CD8-positive, alpha-beta memory T cell (primary cell): ENCODE measurements at regions not wholly inside any gene's neighbourhood (a gene's known extent, or its start where the extent isn't known, plus 50 kb on each side); places are given as distances from the start of the nearest gene placed in this dataset.

ENCODE experiments used
- CTCF ChIA-PET: fragments of 350-600 bp; sonication (Branson Sonifier 250); formaldehyde crosslinking; loops from one replicate; lab custom pipeline; 2021; ENCODE audit warnings: antibody characterized with exemption; lab: Charles Lee
- POLR2A ChIA-PET: fragments of 350-600 bp; sonication (Branson Sonifier 250); formaldehyde crosslinking; loops from one replicate; lab custom pipeline; 2021; ENCODE audit warnings: antibody characterized with exemption; lab: Charles Lee
- DNase-seq, 5 donors: peaks; one replicate each; pipeline versions ENCODE4 v3.0.0 to v3.0.0-alpha.2; 2020 to 2022; ENCODE audit warnings: mixed read lengths in 1 of 5
- H3K27ac ChIP-seq: one replicate; pipeline ENCODE4 v1.7.0; 2013; ENCODE audit warnings: low read depth, mild to moderate bottlenecking, low read length, moderate library complexity
- H3K27me3 ChIP-seq: 2 replicates; pipeline ENCODE4 v1.7.0; 2013; ENCODE audit warnings: low read length, mild to moderate bottlenecking; ENCODE audit not compliant: insufficient read depth, poor library complexity, severe bottlenecking
- H3K36me3 ChIP-seq: 2 replicates; pipeline ENCODE4 v1.7.0; 2013; ENCODE audit warnings: mild to moderate bottlenecking, low read length, moderate library complexity; ENCODE audit not compliant: insufficient read depth
- H3K4me1 ChIP-seq: 2 replicates; pipeline ENCODE4 v1.7.0; 2013; ENCODE audit warnings: mild to moderate bottlenecking, low read length, moderate library complexity; ENCODE audit not compliant: insufficient read depth
- H3K4me3 ChIP-seq: 2 replicates; pipeline ENCODE4 v1.7.0; 2013; ENCODE audit warnings: mild to moderate bottlenecking, low read length
- H3K9me3 ChIP-seq: 2 replicates; pipeline ENCODE4 v1.7.0; 2013; ENCODE audit warnings: mild to moderate bottlenecking, low read length
- H3K27ac Mint-ChIP-seq, 8 donors: one replicate each; pipeline ENCODE4 v1.8.0; 2020 to 2021; ENCODE audit warnings: mixed read lengths in 8 of 8, mild to moderate bottlenecking in 6 of 8, inconsistent platforms in 3 of 8, moderate library complexity in 3 of 8
- H3K27me3 Mint-ChIP-seq, 2 donors: one replicate each; pipeline ENCODE4 v1.8.0; 2020 to 2021; ENCODE audit warnings: mixed read lengths in 2 of 2, mild to moderate bottlenecking in 1 of 2, moderate library complexity in 1 of 2
- H3K36me3 Mint-ChIP-seq, 3 donors: one replicate each; pipeline ENCODE4 v1.8.0; 2020 to 2021; ENCODE audit warnings: mixed read lengths in 3 of 3, inconsistent platforms in 1 of 3, mild to moderate bottlenecking in 1 of 3
- H3K4me1 Mint-ChIP-seq, 3 donors: one replicate each; pipeline ENCODE4 v1.8.0; 2020 to 2021; ENCODE audit warnings: mixed read lengths in 3 of 3, inconsistent platforms in 1 of 3, mild to moderate bottlenecking in 1 of 3
- H3K4me3 Mint-ChIP-seq, 7 donors: one replicate each; pipeline ENCODE4 v1.8.0; 2020 to 2021; ENCODE audit warnings: mixed read lengths in 7 of 7, mild to moderate bottlenecking in 6 of 7, moderate library complexity in 4 of 7, inconsistent platforms in 2 of 7
- H3K9me3 Mint-ChIP-seq, 5 donors: one replicate each; pipeline ENCODE4 v1.8.0; 2020 to 2022; ENCODE audit warnings: mixed read lengths in 5 of 5, mild to moderate bottlenecking in 3 of 5, moderate library complexity in 2 of 5, inconsistent platforms in 1 of 5

GRCh38 chr6:105785066-105785811 is 300.9 kb upstream of the PRDM1 start:
- H3K36me3 Mint-ChIP-seq = peaks cover 0 to 2% (median 0%) of the 10 kb centered on the region in 3 donors

GRCh38 chr6:105784179-105784578 is 302.0 kb upstream of the PRDM1 start:
- H3K9me3 Mint-ChIP-seq = no peaks in the 10 kb centered on the region
- H3K4me3 ChIP-seq = no peak overlapping the region
- peaks cover 5% of the 10 kb centered on the region for H3K27me3 ChIP-seq
- no peak overlapping the region for H3K4me3 Mint-ChIP-seq
- H3K4me1 Mint-ChIP-seq = peaks cover 23 to 67% (median 31%) of the 10 kb centered on the region in 3 donors
- H3K36me3 ChIP-seq = no peaks in the 10 kb centered on the region
- peaks cover 0 to 2% (median 0%) of the 10 kb centered on the region in 3 donors for H3K36me3 Mint-ChIP-seq
- H3K27ac ChIP-seq = no peak overlapping the region
- ChIA-PET POLR2A (no interaction called here), CTCF (no interaction called here)
- DNase-seq = no peak
- H3K27me3 Mint-ChIP-seq = peaks cover 4 to 11% of the 10 kb centered on the region in 2 donors
- H3K27ac Mint-ChIP-seq = peak overlapping the region in 1 of 8 donors; percentile 52
- peaks cover 15% of the 10 kb centered on the region for H3K4me1 ChIP-seq
- no peaks in the 10 kb centered on the region for H3K9me3 ChIP-seq

More at GRCh38 chr6:105785066-105785811, 300.9 kb upstream of the PRDM1 start:
- Histone ChIP-seq H3K4me3 (no peak overlapping the region), H3K27ac (no peak overlapping the region), H3K36me3 (no peaks in the 10 kb centered on the region), H3K9me3 (no peaks in the 10 kb centered on the region), H3K4me1 (peaks cover 15% of the 10 kb centered on the region), H3K27me3 (peaks cover 5% of the 10 kb centered on the region)
- H3K4me1 Mint-ChIP-seq = peaks cover 23 to 65% (median 31%) of the 10 kb centered on the region in 3 donors
- H3K27me3 Mint-ChIP-seq = peaks cover 4 to 16% of the 10 kb centered on the region in 2 donors
- no peak for DNase-seq
- ChIA-PET POLR2A (no interaction called here), CTCF (interaction anchor here (0.8 kb wide), 1 partner anchor 11 kb away, joined by 3 read pairs; no protein-coding TSS in a partner anchor)
- no peaks in the 10 kb centered on the region for H3K9me3 Mint-ChIP-seq
- peak overlapping the region in 1 of 8 donors; percentile 37 for H3K27ac Mint-ChIP-seq
- no peak overlapping the region for H3K4me3 Mint-ChIP-seq

DNA sequence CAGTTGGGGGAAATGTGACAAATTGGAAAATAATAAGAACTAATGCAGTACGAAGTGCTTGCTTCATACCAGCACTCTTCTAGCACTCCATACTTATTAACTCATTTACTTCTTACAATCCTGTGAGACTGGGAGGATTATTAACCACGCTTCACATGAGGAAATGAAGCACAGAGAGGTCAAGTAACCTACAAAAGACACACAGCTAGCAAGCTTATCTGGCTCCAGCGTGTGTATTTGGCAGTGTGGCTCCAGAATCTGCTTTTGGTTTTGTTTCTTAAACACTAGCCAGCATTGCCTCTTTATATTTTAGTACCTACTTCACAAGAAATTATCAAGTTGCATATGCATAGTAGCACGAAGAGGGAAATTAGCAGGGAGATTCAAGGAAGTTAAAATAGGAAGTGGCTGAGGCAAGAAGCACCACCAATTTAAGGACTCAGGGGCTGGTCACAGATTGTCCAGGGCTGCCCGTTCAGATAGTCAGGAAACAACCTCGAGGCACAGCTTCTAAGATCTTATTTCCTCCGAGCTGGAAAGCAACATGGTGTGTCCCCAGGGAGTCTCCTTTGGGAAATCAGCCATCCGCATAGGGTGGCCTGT is 302.7 kb upstream of the PRDM1 start:
- H3K9me3 Mint-ChIP-seq = no peaks in the 10 kb centered on the region
- H3K4me3 Mint-ChIP-seq = no peak overlapping the region
- Histone ChIP-seq H3K9me3 (no peaks in the 10 kb centered on the region), H3K4me1 (peaks cover 15% of the 10 kb centered on the region), H3K27me3 (peaks cover 4% of the 10 kb centered on the region), H3K27ac (no peak overlapping the region), H3K4me3 (no peak overlapping the region), H3K36me3 (no peaks in the 10 kb centered on the region)
- H3K27ac Mint-ChIP-seq = no peak overlapping the region
- peaks cover 23 to 67% (median 31%) of the 10 kb centered on the region in 3 donors for H3K4me1 Mint-ChIP-seq
- H3K36me3 Mint-ChIP-seq = peaks cover 0 to 2% (median 0%) of the 10 kb centered on the region in 3 donors
- ChIA-PET POLR2A (no interaction called here), CTCF (no interaction called here)
- no peak for DNase-seq
- H3K27me3 Mint-ChIP-seq = peaks cover 4 to 11% of the 10 kb centered on the region in 2 donors

DNA sequence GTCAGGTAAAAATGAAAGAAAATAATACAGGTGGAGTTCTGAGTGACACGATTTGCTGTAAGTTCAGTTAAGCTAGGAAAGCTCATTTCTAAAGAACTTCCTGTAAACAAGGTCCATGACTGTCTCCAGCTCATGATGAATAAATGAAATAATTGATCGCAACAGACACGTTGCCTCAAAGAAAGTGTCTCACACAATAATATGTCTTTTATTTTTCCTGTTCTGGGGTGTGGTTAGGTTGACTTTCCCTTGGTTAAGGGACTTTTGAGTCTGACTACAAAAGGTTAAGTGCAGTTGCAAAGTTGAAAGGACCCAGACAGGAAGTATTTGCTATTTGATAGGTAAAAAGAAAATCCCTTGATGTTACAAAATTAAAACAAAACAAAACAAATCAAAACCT is 304.2 kb upstream of the PRDM1 start:
- H3K27ac ChIP-seq = no peak overlapping the region
- peaks cover 15% of the 10 kb centered on the region for H3K4me1 ChIP-seq
- H3K9me3 ChIP-seq = no peaks in the 10 kb centered on the region
- H3K36me3 ChIP-seq = no peaks in the 10 kb centered on the region
- peak overlapping the region; percentile 24 for H3K4me3 ChIP-seq
- H3K27me3 Mint-ChIP-seq = peaks cover 0 to 4% of the 10 kb centered on the region in 2 donors
- H3K27ac Mint-ChIP-seq = peak overlapping the region in 7 of 8 donors; percentile 12 to 60 (median 29)
- ChIA-PET POLR2A (no interaction called here), CTCF (no interaction called here)
- H3K4me1 Mint-ChIP-seq = peaks cover 20 to 54% (median 26%) of the 10 kb centered on the region in 3 donors
- no peaks in the 10 kb centered on the region for H3K9me3 Mint-ChIP-seq
- no peaks in the 10 kb centered on the region for H3K27me3 ChIP-seq
- peak in 2 of 5 donors; percentile 6 to 37 for DNase-seq
- H3K4me3 Mint-ChIP-seq = peak overlapping the region in 6 of 7 donors; percentile 7 to 70 (median 24)
- peaks cover 0 to 2% (median 0%) of the 10 kb centered on the region in 3 donors for H3K36me3 Mint-ChIP-seq

DNA sequence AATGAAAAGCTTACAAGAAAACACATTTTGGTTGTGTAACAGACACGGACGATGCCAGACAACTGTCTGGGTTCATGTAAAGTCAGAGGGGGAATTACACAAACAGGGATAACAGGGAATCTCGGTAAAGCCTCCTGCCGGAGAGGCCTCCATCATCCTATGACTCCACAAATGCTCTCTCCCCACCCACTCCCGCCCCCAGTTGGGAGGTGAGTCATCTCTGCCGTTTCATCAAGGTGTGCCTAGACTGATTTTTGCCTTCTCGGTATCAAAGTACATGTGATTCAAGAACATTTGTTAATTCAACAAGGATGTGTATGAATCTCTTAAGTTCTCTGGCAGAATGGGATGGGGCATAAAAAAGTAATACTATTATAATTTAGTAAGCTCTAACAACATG is 304.9 kb upstream of the PRDM1 start:
- no peak overlapping the region for H3K27ac ChIP-seq

DNA sequence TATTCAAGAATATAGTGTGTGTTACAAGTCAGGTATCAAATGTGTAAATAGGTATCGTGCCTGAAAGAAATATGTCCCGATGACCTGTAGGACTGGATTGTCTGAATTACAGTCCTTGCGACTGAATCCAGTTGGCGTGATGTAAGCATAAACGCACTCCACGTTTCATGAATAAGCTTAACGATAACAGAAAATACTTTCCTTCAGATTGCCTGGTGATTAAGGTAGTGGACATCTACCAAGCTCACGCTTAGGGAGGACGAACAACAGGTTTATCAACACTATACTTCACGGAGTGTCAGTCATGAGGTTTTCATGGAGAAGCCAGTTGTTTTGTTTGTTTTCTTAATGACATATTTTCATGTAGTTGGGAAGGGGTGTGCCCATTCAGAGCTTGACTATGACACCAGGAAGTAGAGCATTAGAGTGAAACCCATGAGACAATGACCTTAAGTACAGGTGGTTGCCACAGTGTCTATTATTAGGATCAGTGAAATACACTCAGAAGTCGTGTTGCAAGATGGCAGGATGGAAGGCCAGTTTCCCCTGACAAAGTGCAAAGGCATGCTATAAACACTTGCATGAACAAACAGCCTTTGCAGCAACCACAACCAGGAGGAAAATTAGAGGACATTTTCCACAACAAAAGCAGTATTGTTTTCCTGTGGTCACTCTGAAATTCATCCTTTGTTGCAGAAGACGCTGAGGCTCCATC is 305.8 kb upstream of the PRDM1 start:
- Mint-ChIP-seq H3K36me3 (peaks cover 2 to 5% (median 2%) of the 10 kb centered on the region in 3 donors), H3K27ac (no peak overlapping the region), H3K4me3 (no peak overlapping the region), H3K27me3 (peaks cover 0 to 4% of the 10 kb centered on the region in 2 donors), H3K9me3 (peaks cover 6 to 7% (median 6%) of the 10 kb centered on the region in 5 donors), H3K4me1 (peaks cover 20 to 47% (median 24%) of the 10 kb centered on the region in 3 donors)
- H3K27ac ChIP-seq = no peak overlapping the region
- CTCF ChIA-PET = no interaction called here
- peaks cover 15% of the 10 kb centered on the region for H3K4me1 ChIP-seq
- H3K9me3 ChIP-seq = no peaks in the 10 kb centered on the region
- H3K36me3 ChIP-seq = no peaks in the 10 kb centered on the region
- H3K27me3 ChIP-seq = no peaks in the 10 kb centered on the region
- no peak for DNase-seq
- H3K4me3 ChIP-seq = no peak overlapping the region
- POLR2A ChIA-PET = no interaction called here

More for the DNA sequence above, 304.9 kb upstream of the PRDM1 start:
- H3K9me3 ChIP-seq = no peaks in the 10 kb centered on the region
- no peak for DNase-seq
- peak overlapping the region; percentile 24 for H3K4me3 ChIP-seq
- no peaks in the 10 kb centered on the region for H3K9me3 Mint-ChIP-seq
- H3K27ac Mint-ChIP-seq = peak overlapping the region in 3 of 8 donors; percentile 0 to 75 (median 2)
- POLR2A ChIA-PET = no interaction called here
- peaks cover 15% of the 10 kb centered on the region for H3K4me1 ChIP-seq
- H3K27me3 Mint-ChIP-seq = peaks cover 0 to 4% of the 10 kb centered on the region in 2 donors
- CTCF ChIA-PET = no interaction called here
- no peak overlapping the region for H3K4me3 Mint-ChIP-seq
- H3K36me3 Mint-ChIP-seq = peaks cover 0 to 2% (median 0%) of the 10 kb centered on the region in 3 donors
- H3K27me3 ChIP-seq = no peaks in the 10 kb centered on the region
- peaks cover 20 to 54% (median 26%) of the 10 kb centered on the region in 3 donors for H3K4me1 Mint-ChIP-seq
- H3K36me3 ChIP-seq = no peaks in the 10 kb centered on the region

DNA sequence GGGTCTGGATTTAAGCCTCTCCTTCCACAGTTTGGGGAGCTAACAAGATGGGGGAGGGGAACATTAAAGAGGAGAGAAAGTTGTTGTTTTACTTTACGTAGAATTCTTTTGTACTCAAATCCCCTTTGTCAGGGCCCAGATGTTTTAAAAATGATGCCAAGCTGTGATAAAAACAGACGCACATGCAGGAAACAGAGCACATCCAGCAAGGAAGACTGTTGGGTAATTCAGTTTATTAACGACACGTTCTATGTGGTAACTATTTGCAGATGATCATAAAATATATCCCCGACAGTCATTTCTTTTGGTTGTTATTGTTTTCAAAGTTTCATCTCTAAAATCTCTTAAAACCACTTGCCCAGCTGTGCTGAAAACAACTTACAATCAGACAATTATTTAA is 307.0 kb upstream of the PRDM1 start:
- Mint-ChIP-seq H3K27ac (no peak overlapping the region), H3K4me3 (no peak overlapping the region), H3K36me3 (peaks cover 2 to 13% (median 2%) of the 10 kb centered on the region in 3 donors), H3K27me3 (no peaks in the 10 kb centered on the region), H3K4me1 (peaks cover 16 to 35% (median 23%) of the 10 kb centered on the region in 3 donors), H3K9me3 (peaks cover 12 to 17% (median 13%) of the 10 kb centered on the region in 5 donors)
- no peak overlapping the region for H3K27ac ChIP-seq
- H3K4me1 ChIP-seq = peaks cover 15% of the 10 kb centered on the region
- CTCF ChIA-PET = no interaction called here
- POLR2A ChIA-PET = no interaction called here
- H3K9me3 ChIP-seq = no peaks in the 10 kb centered on the region
- DNase-seq = no peak
- no peaks in the 10 kb centered on the region for H3K27me3 ChIP-seq
- no peaks in the 10 kb centered on the region for H3K36me3 ChIP-seq
- H3K4me3 ChIP-seq = no peak overlapping the region
